ENCODE measurements at regions not wholly inside any gene's neighbourhood (a gene's known extent, or its start where the extent isn't known, plus 50 kb on each side); places are given as distances from the start of the nearest gene placed in this dataset.

DNA sequence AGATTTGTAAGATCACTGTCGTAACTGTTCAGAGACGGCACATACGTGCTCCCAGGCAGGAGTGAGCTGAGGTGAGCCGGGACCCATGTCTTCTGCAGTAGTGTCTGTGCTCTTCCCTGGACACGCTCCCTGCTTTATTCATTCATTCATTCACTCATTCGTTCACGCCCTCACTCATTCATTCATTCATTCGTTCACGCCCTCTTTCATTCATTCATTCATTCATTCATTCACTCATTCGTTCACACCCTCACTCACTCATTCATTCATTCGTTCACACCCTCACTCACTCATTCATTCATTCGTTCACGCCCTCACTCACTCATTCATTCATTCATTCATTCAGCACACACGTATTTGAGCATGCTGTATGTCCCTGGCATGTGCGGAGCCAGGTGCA, 207.0 kb downstream of the GLI2 start:
- no peaks in the 10 kb centered on the region for H3K36me3 ChIP-seq (ENCODE audit: control insufficient read depth, insufficient read depth, low read length)
- no peak for DNase-seq
- Mint-ChIP-seq H3K27me3 (ENCODE audit: insufficient read depth) (no peaks in the 10 kb centered on the region), H3K27ac (no peak overlapping the region), H3K4me1 (peaks cover 33% of the 10 kb centered on the region), H3K36me3 (ENCODE audit: low read depth) (peaks cover 15% of the 10 kb centered on the region), H3K9me3 (peaks cover 6% of the 10 kb centered on the region), H3K4me3 (no peak overlapping the region)
- peaks cover 9% of the 10 kb centered on the region for H3K4me1 ChIP-seq (ENCODE audit: control insufficient read depth, insufficient read depth, low read length)
- no peaks in the 10 kb centered on the region for H3K9me3 ChIP-seq (ENCODE audit: control insufficient read depth, low read length)
- H3K4me3 ChIP-seq (ENCODE audit: low read length): no peak overlapping the region
- WGBS, 2 experiments (ENCODE audit: insufficient coverage in 1 of 2, insufficient read length in 1 of 2): 83 to 97% methylated on average over 14 to 15 of the region's 15 CpGs
- no peak overlapping the region for H3K9ac ChIP-seq (ENCODE audit: extremely low read depth, low read length, poor library complexity, severe bottlenecking)
- H3K27ac ChIP-seq (ENCODE audit: low read depth, low read length): no peak overlapping the region
- TF ChIP-seq, protein P1, sequence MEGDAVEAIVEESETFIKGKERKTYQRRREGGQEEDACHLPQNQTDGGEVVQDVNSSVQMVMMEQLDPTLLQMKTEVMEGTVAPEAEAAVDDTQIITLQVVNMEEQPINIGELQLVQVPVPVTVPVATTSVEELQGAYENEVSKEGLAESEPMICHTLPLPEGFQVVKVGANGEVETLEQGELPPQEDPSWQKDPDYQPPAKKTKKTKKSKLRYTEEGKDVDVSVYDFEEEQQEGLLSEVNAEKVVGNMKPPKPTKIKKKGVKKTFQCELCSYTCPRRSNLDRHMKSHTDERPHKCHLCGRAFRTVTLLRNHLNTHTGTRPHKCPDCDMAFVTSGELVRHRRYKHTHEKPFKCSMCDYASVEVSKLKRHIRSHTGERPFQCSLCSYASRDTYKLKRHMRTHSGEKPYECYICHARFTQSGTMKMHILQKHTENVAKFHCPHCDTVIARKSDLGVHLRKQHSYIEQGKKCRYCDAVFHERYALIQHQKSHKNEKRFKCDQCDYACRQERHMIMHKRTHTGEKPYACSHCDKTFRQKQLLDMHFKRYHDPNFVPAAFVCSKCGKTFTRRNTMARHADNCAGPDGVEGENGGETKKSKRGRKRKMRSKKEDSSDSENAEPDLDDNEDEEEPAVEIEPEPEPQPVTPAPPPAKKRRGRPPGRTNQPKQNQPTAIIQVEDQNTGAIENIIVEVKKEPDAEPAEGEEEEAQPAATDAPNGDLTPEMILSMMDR (conservative IDR thresholded peaks at IDR 0.05): no peak
- H3K27me3 ChIP-seq (ENCODE audit: control insufficient read depth, insufficient read depth, low read length, poor library complexity, severe bottlenecking): no peaks in the 10 kb centered on the region

DNA sequence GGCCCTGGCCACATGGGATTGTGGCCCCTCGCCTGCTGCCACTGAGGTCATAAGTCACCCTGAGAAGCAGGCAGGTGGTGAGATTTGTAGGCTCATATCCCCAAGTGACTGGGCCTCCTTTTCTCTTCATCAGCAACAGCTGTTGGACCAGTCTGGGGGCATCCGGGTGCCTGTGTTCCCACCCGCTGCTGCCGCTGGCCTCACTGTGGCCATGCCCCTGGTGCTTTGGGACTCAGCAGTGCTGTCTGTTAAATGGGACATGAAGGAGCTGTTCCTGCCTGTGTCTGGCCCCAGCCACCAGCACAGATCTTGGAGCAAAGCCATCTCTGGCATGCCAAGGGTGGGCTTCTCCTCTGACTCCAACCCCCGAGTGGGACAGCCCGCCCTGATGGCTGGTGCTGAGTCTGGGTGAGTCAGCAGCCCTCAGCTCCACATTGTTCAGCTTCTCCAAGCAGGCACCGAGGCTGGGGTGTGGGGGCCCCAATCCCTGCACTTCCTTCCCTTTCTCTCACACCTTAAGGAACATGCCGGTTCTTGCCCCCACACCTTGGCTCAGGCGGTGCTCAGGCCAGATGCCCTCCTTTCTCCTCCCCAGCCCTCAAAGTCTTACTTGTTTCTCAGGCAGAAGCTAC, 207.9 kb downstream of the GLI2 start:
- H3K9ac ChIP-seq (ENCODE audit: extremely low read depth, low read length, poor library complexity, severe bottlenecking): no peak overlapping the region

DNA sequence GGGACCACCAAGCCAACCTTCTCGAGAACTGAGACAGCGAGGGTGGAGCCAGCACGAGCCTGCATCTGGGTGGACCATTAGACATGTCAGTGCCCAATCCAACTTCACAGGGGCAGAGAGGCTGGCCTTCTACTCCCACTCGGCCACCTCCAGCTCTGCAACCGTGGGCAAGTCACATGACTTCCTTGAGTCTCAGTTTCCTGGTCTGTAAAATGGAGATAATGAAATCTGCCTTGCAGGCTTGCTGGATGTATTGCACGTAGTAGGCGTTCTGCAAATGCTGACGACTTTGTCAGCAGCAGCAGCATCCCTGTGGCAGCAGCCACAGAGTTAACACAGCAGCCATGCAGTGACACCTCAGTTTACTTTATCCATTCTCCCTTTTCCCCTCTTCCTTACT, 208.9 kb downstream of the GLI2 start:
- Mint-ChIP-seq H3K27ac (no peak overlapping the region), H3K9me3 (peaks cover 6% of the 10 kb centered on the region), H3K4me1 (peaks cover 17% of the 10 kb centered on the region), H3K4me3 (no peak overlapping the region), H3K27me3 (ENCODE audit: insufficient read depth) (no peaks in the 10 kb centered on the region), H3K36me3 (ENCODE audit: low read depth) (peaks cover 15% of the 10 kb centered on the region)
- Histone ChIP-seq H3K4me3 (ENCODE audit: low read length) (no peak overlapping the region), H3K27ac (ENCODE audit: low read depth, low read length) (no peak overlapping the region), H3K9me3 (ENCODE audit: control insufficient read depth, low read length) (no peaks in the 10 kb centered on the region), H3K27me3 (ENCODE audit: control insufficient read depth, insufficient read depth, low read length, poor library complexity, severe bottlenecking) (no peaks in the 10 kb centered on the region), H3K4me1 (ENCODE audit: control insufficient read depth, insufficient read depth, low read length) (no peaks in the 10 kb centered on the region), H3K36me3 (ENCODE audit: control insufficient read depth, insufficient read depth, low read length) (no peaks in the 10 kb centered on the region), H3K9ac (ENCODE audit: extremely low read depth, low read length, poor library complexity, severe bottlenecking) (no peak overlapping the region)
- no peak for DNase-seq
- 92 to 96% methylated on average over 7 to 8 of the region's 8 CpGs for WGBS, 2 experiments (ENCODE audit: insufficient coverage in 1 of 2, insufficient read length in 1 of 2)
- TF ChIP-seq, protein P1 (conservative IDR thresholded peaks at IDR 0.05): no peak

More for the DNA sequence above, 207.9 kb downstream of the GLI2 start:
- H3K9me3 ChIP-seq (ENCODE audit: control insufficient read depth, low read length): no peaks in the 10 kb centered on the region
- no peak overlapping the region for H3K4me3 ChIP-seq (ENCODE audit: low read length)
- Mint-ChIP-seq H3K9me3 (peaks cover 6% of the 10 kb centered on the region), H3K4me1 (peaks cover 24% of the 10 kb centered on the region), H3K27ac (peak overlapping the region; percentile 66), H3K36me3 (ENCODE audit: low read depth) (peaks cover 15% of the 10 kb centered on the region), H3K27me3 (ENCODE audit: insufficient read depth) (no peaks in the 10 kb centered on the region), H3K4me3 (no peak overlapping the region)
- H3K27me3 ChIP-seq (ENCODE audit: control insufficient read depth, insufficient read depth, low read length, poor library complexity, severe bottlenecking): no peaks in the 10 kb centered on the region
- TF ChIP-seq, protein P1 (conservative IDR thresholded peaks at IDR 0.05): no peak
- H3K36me3 ChIP-seq (ENCODE audit: control insufficient read depth, insufficient read depth, low read length): no peaks in the 10 kb centered on the region
- peaks cover 2% of the 10 kb centered on the region for H3K4me1 ChIP-seq (ENCODE audit: control insufficient read depth, insufficient read depth, low read length)
- no peak overlapping the region for H3K27ac ChIP-seq (ENCODE audit: low read depth, low read length)
- WGBS, 2 experiments (ENCODE audit: insufficient coverage in 1 of 2, insufficient read length in 1 of 2): 91 to 92% methylated on average over 5 to 9 of the region's 9 CpGs
- DNase-seq: no peak
